IMR-90 (cell line): ENCODE measurements at regions not wholly inside any gene's neighbourhood (a gene's known extent, or its start where the extent isn't known, plus 50 kb on each side); places are given as distances from the start of the nearest gene placed in this dataset.

ENCODE experiments used
- BHLHE40 ChIP-seq: fragments of 150-350 bp; IDR thresholded peaks from 2 replicates; pipeline ENCODE4 v1.6.1; 2016; ENCODE audit warnings: mild to moderate bottlenecking, low read depth, low read length
- CTCF ChIP-seq: conservative IDR thresholded peaks from 2 replicates; pipeline ENCODE4 v1.5.1; 2012; ENCODE audit warnings: mild to moderate bottlenecking, low read depth, low read length, improper control_type of control experiment
- MAFK ChIP-seq: IDR thresholded peaks from 2 replicates; pipeline ENCODE4 v1.6.1; 2012; ENCODE audit warnings: low read depth, low read length, improper control_type of control experiment
- POLR2A ChIP-seq: IDR thresholded peaks from 2 replicates; pipeline ENCODE4 v1.6.1; 2012; ENCODE audit warnings: mild to moderate bottlenecking, low read depth, low read length
- SMC3 ChIP-seq: fragments of 150-350 bp; IDR thresholded peaks from 2 replicates; pipeline ENCODE4 v1.6.1; 2016; ENCODE audit warnings: low read depth, mild to moderate bottlenecking, antibody characterized with exemption, low read length, moderate library complexity

GRCh38 chr5:143678148-143678905, 133.6 kb upstream of the HMHB1 start:
- TF ChIP-seq CTCF (no peak), BHLHE40 (no peak), SMC3 (no peak), MAFK (no peak), POLR2A (no peak)
